GM12891 (cell line): ENCODE measurements at regions not wholly inside any gene's neighbourhood (a gene's known extent, or its start where the extent isn't known, plus 50 kb on each side); places are given as distances from the start of the nearest gene placed in this dataset.

Experiments used
- DNase-seq: peaks from one replicate; pipeline ENCODE4 v3.0.0; 2011; ENCODE audit warnings: low spot score; ENCODE audit not compliant: insufficient read length
- FAIRE-seq: peaks from 2 replicates; lab custom pipeline; 2011; peaks lifted over from hg19 to GRCh38; lab: Jason Lieb, UNC
- PAX5 ChIP-seq: IDR thresholded peaks from 2 replicates; pipeline ENCODE4 v1.6.1; 2011; ENCODE audit warnings: low read length, moderate library complexity, mild to moderate bottlenecking; ENCODE audit not compliant: insufficient read depth, severe bottlenecking
- POLR2A ChIP-seq: IDR thresholded peaks from 2 replicates; pipeline ENCODE4 v1.6.1; 2011; ENCODE audit warnings: low read depth, low read length, control low read depth
- POLR2AphosphoS5 ChIP-seq: IDR thresholded peaks from 2 replicates; pipeline ENCODE4 v1.6.1; 2011; ENCODE audit warnings: low read depth, low read length, control low read depth
- POU2F2 ChIP-seq: IDR thresholded peaks from 2 replicates; pipeline ENCODE4 v1.6.1; 2011; ENCODE audit warnings: low read depth, mild to moderate bottlenecking, control low read depth, low read length, moderate library complexity
- SPI1 ChIP-seq: IDR thresholded peaks from 2 replicates; pipeline ENCODE4 v1.6.1; 2011; ENCODE audit warnings: low read depth, low read length, control low read depth
- TAF1 ChIP-seq: IDR thresholded peaks from 2 replicates; pipeline ENCODE4 v1.6.1; 2011; ENCODE audit warnings: low read depth, low read length, control low read depth

DNA sequence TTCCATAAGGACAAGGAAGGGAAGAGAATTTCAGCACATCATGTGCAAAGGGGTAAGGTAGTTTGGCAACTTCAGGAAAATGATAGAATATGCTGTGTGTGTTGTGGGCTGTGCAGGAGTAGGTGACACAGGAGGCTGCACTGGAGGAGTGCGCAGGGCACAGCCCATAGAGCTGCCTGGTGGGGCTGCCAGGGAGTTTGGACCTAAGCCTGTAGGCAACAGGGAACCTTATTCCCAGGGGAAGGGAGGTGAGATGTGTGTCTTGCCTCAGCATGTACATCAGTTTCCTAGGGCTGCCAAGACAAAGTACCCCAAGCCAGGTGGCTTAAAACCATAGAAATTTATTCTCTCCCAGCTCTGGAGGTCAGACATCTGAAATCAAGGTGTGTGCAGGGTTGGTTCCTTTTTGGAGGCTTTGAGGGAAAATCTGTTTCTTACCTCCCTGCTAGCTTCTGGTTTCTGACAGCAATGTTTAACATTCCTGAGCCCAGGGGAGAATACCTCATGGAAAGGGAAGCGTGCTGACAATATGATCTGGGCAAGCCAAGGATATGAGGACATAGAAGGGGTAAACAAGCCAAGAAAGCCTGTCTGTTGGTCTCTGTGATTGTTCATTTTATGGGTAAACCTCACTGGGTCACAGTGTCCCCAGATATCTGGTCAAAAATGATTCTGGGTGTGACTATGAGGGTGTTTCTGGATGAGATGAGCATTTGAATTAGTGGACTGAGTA is 174.0 kb upstream of the NTF3 start:
- FAIRE-seq (no peak), DNase-seq (no peak)
- TF ChIP-seq POU2F2 (no peak), POLR2A (no peak), PAX5 (no peak), TAF1 (no peak), POLR2AphosphoS5 (no peak)

DNA sequence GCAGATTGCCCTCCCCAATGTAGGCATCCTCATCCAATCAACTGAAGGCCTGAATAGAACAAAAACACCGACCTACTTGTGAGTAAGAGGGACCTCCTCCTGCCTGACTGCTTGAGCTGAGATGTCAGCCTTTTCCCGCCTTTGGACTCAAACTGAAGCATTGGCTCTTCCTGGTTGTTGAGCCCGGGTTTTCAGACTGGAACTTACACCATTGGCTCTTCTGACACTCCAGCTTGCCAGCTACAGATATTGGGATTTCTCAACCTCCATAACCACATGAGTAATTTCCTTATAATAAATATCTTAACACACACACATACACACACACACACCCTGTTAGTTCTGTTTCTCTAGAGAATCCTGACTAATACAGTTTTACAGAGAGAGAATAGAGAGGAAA is 173.4 kb upstream of the NTF3 start:
- no peak for FAIRE-seq
- TF ChIP-seq PAX5 (no peak), SPI1 (no peak), POLR2AphosphoS5 (no peak), POU2F2 (no peak), POLR2A (no peak), TAF1 (no peak)

GRCh38 chr12:5258926-5259325 is 173.0 kb upstream of the NTF3 start:
- no peak for DNase-seq
- TF ChIP-seq POLR2AphosphoS5 (no peak), POLR2A (no peak), TAF1 (no peak), PAX5 (no peak), SPI1 (no peak), POU2F2 (no peak)
- no peak for FAIRE-seq

More for the DNA sequence above, 173.4 kb upstream of the NTF3 start:
- DNase-seq, result no peak

GRCh38 chr12:5259523-5259922 is 172.4 kb upstream of the NTF3 start:
- TF ChIP-seq SPI1 (no peak), POU2F2 (no peak), TAF1 (no peak), POLR2AphosphoS5 (no peak), POLR2A (no peak)
- DNase-seq (no peak), FAIRE-seq (no peak)

DNA sequence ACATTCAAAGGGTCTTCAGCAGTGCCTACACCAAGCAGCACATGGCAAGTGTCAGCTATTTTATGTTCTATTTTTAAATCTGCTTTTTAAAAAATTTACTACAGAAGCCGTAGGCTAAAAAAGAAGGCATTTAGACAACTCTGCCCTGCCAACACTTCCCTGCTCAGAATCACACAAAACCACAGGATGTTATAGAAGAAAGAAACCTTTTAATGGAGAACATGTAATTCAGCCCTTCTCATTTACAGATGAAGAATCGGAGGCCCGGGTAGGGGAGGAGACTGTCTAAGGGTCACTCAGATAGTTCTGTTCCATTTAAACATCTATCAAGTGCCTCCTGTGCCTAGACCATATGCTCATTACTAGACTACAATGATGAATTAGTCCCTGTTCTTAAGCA is 171.8 kb upstream of the NTF3 start:
- DNase-seq (no peak), FAIRE-seq (no peak)
- TF ChIP-seq POU2F2, result no peak
- no peak for TF ChIP-seq SPI1
- no peak for TF ChIP-seq POLR2A
- no peak for TF ChIP-seq TAF1

DNA sequence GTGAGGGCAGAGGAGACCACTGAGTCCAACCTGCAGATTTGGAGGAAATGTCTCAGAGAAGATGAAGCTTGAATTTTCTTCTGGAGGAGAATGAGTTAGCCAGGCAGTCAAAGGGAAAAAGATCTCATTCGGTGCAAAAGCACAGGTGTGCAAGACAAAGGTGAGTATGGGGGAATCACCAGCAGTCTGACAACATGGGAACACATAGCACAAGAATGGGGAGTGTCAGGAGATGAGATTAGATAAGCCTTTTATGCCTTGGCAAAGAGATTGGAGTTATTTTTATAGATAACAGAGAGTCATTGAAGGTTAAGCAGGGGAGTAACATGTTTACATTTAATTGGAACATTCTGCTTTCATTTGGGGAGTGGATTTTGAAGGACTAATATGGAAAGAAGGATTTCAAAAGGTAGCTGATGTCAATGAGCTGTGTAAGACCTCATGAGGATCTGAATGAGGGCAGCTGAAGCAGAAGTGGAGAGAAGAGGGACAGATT is 171.3 kb upstream of the NTF3 start:
- TF ChIP-seq SPI1 (no peak), POLR2AphosphoS5 (no peak), POU2F2 (no peak)
- FAIRE-seq (no peak), DNase-seq (no peak)

DNA sequence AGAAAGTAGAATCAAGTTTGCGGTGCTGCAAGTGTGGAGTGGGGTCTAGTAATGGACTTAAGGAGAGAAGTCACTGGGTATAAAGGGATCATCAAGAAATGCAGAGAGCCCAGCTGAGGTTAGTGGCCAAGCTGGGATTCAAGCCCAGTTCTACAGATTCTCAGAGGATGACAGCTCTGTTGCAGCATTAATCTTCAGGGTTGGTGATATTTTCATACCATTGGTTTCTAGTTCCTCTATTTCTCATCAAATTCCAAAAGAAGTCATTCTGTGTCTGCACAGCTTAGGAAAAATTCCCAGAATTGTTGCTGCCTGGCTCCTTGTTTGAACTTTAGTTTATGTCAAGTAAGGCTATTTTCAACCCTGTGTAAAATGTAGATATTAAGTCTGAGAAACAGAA is 169.5 kb upstream of the NTF3 start:
- DNase-seq, result no peak
- FAIRE-seq, result no peak
- no peak for TF ChIP-seq PAX5
- no peak for TF ChIP-seq TAF1
- TF ChIP-seq POU2F2, result no peak
- TF ChIP-seq POLR2AphosphoS5, result no peak
- no peak for TF ChIP-seq SPI1
- no peak for TF ChIP-seq POLR2A

DNA sequence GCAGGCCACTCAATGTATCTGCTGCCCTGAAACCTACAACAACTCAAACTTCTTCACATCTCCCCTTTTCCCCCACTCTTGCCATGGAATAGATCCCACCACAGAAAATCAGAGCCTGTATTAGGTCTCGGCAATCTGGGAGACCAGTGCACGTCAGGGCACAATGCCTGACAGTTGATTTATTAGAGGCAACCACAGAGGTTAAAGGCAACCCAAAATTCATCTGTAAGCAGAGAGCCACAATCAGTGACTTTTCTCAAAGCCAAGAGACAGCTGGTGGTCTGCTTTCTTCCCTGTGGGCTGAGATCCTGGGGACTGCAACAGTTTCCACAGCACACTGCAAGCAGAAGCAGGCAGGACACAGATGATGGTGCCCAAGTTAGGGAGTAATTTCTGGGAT is 169.0 kb upstream of the NTF3 start:
- FAIRE-seq, result no peak

GRCh38 chr12:5264006-5264405 is 167.9 kb upstream of the NTF3 start:
- FAIRE-seq, result no peak
- no peak for TF ChIP-seq POLR2A
- no peak for TF ChIP-seq POU2F2
- no peak for TF ChIP-seq TAF1
- TF ChIP-seq PAX5, result no peak
- no peak for TF ChIP-seq SPI1
- no peak for TF ChIP-seq POLR2AphosphoS5
- DNase-seq, result no peak

More for the DNA sequence above, 169.0 kb upstream of the NTF3 start:
- TF ChIP-seq POU2F2, result no peak
- TF ChIP-seq POLR2A, result no peak
- no peak for TF ChIP-seq PAX5
- TF ChIP-seq SPI1, result no peak
- TF ChIP-seq TAF1, result no peak
- TF ChIP-seq POLR2AphosphoS5, result no peak
- DNase-seq, result no peak
